ENCODE measurements at regions not wholly inside any gene's neighbourhood (a gene's known extent, or its start where the extent isn't known, plus 50 kb on each side); places are given as distances from the start of the nearest gene placed in this dataset.
"Not testable (repeated sequence)": the region's sequence is repeated elsewhere in the genome, so short reads cannot be mapped to it uniquely, and the experiment has no call there.

GRCh38 chr21:36247316-36248010, 72.5 kb upstream of the MORC3 start:
- no peak for DNase-seq

DNA sequence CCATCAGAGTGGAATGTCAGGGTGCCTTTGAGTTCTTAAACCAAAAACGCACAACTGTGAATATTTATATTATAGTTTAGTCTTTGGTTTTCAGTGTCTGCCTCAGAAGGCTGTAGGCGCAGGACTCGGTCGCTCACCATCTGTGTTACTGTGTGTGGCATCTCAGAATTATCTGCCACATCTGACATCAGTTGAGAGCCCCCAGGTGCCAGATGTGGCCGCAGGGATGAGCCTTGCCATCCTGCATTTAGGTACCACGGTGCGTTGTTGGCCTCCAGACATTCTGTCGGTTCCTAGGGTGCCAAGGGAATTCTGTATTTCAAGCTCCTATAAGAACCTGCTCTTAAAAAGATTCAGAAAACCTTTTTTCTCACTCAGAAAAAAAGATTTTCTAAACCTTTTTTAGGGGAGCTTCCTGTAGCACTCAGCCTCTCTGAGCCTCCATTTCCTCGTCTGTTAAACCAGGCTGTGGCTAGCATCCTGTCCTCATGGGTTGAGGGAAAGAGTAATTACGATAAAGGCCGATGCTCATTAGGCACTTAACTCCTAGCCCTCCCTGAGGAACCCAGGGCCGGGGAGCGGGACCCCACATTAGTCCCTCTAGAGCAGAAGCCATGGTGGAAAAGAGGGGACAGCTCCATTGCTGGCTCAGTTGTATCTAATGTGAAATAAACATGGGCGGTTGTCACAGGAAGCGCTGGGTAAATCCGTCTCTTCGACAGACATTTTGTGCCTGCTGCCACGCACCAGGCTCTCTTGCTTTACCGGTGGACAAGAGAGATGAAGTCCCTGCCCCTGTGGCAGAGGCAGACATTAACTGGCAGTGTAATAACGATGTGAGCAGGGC, 70.2 kb upstream of the MORC3 start:
- DNase-seq, result no peak

DNA sequence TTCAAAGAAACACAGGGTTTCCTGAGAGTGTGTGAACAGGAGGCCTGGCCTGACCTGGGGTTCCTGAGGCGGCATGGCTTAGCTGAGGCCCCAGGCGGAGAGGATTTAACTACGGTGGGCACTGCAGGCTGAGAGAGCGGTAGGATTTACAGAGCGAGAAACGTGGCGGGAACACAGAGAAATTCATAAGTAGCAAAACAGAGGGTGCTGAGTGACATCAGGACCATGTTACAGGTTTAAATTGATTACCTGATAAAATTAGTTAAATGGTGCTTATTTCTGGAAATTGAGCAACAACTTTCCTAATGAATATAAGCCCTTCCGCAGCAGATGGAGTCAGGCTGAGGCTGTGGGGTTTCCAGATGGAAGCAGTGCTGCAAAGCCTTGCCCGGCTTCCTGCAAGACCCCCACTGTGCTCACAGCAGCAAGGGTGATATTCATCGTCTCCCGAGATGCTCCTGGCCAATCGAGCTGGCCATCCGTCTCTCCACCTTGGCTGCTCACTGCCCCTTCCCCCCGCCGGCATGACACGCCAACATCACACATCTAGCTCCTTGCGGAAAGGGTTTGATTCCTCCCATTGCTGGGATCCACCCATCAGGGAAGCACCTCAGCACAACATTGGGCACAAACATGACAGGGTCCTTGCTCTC, 69.4 kb upstream of the MORC3 start:
- no peak for DNase-seq

DNA sequence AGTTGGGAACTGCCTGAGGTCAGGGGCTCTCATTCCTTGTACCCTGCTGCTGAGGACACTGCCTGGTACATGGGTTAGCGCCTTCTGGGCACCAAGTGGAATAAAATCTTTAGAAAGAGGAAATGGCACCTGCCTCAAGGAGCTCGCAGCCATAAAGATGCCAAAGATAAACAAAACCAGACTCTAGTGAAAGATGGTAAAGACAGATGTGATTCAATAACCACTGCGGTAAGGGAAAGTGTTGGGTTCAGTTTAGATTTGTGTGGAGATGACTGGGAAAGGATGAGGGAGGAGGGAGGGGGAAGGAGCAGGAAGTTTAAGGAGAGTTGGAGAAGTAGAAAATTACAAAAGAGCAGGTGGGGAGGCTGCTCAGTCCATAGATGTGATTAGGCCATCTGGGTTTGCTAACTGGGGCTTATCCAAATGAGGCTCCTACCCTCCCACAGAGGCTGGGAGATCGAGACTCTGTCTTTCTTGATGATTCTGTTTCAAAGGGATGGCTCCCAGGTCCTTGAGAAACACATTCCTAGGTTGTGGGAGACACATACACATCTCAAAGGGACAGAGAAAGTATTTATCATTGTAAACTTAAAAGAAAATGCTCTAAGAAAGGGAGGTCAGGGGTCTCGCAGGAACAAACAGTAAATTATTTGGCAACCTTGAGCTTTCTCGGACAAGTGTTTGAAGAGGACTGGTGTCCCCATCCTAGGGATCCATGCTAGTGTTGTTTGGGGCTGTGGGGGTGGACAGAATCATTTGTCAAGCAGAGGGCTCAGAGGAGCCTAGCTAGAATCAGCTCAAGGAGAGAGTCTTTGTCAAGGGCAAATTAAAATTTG, 65.7 kb upstream of the MORC3 start:
- no peak for DNase-seq

- DNase-seq, result no peak
Observed at GRCh38 chr21:36255663-36256062, 64.3 kb upstream of the MORC3 start.

- no peak for DNase-seq
Observed at GRCh38 chr21:36257657-36258056, 62.3 kb upstream of the MORC3 start.

DNA sequence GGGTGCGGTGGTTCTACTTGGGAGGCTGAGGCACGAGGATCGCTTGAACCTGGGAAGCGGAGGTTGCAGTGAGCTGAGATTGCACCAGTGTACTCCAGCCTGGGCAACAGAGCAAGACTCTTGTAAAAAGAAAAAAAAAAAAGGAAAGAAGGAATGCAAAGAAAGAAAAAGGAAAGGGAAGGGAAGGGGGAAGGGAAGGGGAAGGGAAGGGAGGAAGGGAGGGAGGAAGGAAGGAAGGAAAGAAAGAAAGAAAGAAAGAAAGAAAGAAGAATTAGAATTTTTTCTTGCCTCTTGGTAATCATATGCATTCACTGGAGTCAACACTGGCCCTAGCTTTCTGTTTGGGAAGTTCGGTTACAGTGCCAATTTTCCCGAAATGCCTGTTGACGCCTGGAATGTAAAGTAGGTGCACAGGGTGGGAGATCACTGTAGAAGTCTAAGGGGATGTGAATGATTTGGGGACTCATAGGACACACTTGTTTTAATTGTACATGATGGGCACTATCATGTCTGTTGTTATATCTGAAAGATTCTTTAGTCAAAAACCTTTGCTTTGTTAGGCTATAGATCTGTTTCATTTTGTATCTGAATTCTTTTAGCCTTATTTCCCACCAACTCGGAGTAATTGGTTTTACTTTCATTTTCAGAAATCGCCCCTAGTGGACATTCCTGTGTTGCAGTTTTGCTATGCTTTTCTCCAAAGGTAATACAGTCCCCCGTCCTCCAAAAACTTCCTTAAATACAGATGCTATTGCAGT, 59.8 kb upstream of the MORC3 start:
- DNase-seq, result peak; percentile 87

DNA sequence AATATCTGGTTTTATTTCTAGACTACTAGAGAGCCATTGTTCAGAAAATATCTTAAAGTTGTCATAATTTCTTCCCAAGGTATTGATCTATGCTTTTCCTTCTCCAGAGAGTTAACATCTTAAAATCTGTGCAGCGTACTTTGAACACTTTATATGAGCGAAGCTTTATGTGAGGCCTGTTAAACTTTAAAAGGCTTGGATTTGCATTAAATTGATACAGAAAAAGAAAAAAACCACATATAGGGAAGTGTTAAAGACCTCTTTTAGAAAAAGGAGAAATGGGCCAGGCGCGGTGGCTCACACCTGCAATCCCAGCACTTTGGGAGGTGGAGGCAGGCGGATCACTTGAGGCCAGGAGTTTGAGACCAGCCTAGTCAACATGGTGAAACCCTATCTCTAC, 59.2 kb upstream of the MORC3 start:
- no peak for DNase-seq

GRCh38 chr21:36261459-36261858, 58.5 kb upstream of the MORC3 start:
- DNase-seq, result no peak

GRCh38 chr21:36263797-36264196, 56.2 kb upstream of the MORC3 start:
- no peak for DNase-seq

GRCh38 chr21:36265431-36265830, 54.6 kb upstream of the MORC3 start:
- no peak for DNase-seq

DNA sequence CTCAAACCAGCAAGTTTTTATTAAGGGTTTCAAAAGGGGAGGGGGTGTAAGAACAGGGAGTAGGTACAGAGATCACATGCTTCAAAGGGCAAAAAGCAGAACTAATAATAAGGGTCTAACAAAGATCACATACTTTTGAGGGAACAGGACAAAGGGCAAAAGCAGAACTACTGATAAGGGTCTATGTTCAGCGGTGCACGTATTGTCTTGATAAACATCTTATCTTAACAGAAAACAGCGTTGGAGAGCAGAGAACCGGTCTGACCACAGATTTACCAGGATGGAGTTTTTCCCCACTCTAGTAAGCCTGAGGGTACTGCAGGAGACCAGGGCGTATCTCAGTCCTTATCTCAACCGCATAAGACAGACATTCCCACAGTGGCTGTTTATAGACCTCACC, 52.2 kb upstream of the MORC3 start:
- DNase-seq, result peak; percentile 46

DNA sequence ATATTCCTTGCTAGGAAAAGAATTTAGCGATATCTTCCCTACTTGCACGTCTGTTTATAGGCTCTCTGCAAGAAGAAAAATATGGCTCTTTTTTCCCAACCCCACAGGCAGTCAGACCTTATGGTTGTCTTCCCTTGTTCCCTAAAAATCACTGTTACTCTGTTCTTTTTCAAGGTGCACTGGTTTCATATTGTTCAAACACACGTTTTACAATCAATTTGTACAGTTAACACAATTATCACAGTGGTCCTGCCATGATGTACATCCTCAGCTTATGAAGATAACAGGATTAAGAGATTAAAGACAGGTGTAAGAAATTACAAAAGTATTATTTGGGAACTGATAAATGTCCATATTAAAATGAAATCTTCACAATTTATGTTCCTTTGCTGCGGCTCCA, 51.7 kb upstream of the MORC3 start:
- not testable (repeated sequence) for DNase-seq

All from hematopoietic multipotent progenitor cell treated with erythropoietin and hydrocortisone succinate and interleukin-3 and kit ligand, for 6 days (in vitro differentiated cells).